ENCODE measurements at regions not wholly inside any gene's neighbourhood (a gene's known extent, or its start where the extent isn't known, plus 50 kb on each side); places are given as distances from the start of the nearest gene placed in this dataset.

DNA sequence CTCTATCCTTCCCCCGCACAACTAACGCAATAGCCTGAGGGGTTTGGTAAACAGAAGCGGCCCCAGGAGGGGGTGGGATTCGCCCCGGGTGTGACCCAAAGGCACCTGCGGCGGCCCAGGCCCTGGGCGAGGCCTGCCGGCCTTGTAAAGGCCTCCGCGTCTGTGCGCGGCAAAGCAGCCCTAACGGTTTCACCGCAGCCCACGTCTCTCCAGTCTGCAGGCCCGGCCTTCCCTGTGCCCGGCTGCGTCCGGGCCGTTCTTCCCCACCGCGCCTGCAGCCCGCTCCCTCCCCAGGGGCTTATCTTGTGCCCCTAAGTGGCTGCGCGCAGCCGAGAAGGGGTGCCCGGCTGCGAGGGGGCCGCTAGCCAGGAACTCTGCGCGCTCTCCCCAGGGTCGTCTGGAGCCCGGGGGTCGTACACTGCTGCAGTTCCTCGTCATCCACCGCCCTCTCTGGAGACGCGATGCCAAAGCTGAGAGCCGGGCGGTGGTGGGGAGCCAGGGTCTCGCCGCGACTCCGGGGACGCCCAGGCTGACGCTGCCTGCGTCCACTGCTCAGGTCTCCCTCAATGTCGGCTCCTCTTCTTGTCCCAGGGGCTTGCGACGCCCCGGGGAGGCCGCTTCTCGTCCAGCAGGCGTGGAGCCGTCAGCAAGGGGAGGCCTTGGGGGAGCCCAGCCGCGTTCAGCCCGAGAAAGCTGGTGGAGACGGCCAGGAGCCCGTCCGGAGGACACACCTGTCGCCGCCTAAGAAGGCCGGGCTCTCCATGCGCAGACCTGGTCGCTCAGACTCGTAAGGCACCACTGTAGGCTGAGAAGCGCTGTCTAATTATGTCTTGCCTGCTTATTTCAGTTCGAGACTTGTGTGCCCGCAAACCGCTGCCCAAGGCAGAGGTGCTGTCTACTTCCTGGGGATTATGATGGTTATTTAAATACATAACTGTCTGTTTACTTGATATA is 132.3 kb downstream of the SPAG6 start:
- intact Hi-C loops (cut with micrococcal nuclease): no loop called here
- no peaks in the 10 kb centered on the region for H3K9me2 ChIP-seq (ENCODE audit: insufficient read depth)
- no peaks in the 10 kb centered on the region for H3K36me3 ChIP-seq (ENCODE audit: control insufficient read depth in 1 of 2, insufficient read depth in 2 of 2, low read length in 2 of 2)
- no peak for TF ChIP-seq FOSL1 (IDR thresholded peaks at IDR 0.05; ENCODE audit: low read depth)
- TF ChIP-seq ZFX (IDR thresholded peaks at IDR 0.05): no peak
- no peak for TF ChIP-seq YY1 (IDR thresholded peaks at IDR 0.05; ENCODE audit: extremely low read depth, insufficient replicate concordance, low read depth, low read length)
- TF ChIP-seq RAD21 (IDR thresholded peaks at IDR 0.05; ENCODE audit: low read depth): no peak
- TF ChIP-seq JUND (IDR thresholded peaks at IDR 0.05): no peak
- TF ChIP-seq, protein P1, sequence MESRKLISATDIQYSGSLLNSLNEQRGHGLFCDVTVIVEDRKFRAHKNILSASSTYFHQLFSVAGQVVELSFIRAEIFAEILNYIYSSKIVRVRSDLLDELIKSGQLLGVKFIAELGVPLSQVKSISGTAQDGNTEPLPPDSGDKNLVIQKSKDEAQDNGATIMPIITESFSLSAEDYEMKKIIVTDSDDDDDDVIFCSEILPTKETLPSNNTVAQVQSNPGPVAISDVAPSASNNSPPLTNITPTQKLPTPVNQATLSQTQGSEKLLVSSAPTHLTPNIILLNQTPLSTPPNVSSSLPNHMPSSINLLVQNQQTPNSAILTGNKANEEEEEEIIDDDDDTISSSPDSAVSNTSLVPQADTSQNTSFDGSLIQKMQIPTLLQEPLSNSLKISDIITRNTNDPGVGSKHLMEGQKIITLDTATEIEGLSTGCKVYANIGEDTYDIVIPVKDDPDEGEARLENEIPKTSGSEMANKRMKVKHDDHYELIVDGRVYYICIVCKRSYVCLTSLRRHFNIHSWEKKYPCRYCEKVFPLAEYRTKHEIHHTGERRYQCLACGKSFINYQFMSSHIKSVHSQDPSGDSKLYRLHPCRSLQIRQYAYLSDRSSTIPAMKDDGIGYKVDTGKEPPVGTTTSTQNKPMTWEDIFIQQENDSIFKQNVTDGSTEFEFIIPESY (IDR thresholded peaks at IDR 0.05; ENCODE audit: extremely low read depth, insufficient replicate concordance, low read length): no peak
- TF ChIP-seq SIN3A (IDR thresholded peaks at IDR 0.05; ENCODE audit: low read depth): no peak
- TF ChIP-seq, protein P2, sequence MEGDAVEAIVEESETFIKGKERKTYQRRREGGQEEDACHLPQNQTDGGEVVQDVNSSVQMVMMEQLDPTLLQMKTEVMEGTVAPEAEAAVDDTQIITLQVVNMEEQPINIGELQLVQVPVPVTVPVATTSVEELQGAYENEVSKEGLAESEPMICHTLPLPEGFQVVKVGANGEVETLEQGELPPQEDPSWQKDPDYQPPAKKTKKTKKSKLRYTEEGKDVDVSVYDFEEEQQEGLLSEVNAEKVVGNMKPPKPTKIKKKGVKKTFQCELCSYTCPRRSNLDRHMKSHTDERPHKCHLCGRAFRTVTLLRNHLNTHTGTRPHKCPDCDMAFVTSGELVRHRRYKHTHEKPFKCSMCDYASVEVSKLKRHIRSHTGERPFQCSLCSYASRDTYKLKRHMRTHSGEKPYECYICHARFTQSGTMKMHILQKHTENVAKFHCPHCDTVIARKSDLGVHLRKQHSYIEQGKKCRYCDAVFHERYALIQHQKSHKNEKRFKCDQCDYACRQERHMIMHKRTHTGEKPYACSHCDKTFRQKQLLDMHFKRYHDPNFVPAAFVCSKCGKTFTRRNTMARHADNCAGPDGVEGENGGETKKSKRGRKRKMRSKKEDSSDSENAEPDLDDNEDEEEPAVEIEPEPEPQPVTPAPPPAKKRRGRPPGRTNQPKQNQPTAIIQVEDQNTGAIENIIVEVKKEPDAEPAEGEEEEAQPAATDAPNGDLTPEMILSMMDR (IDR thresholded peaks at IDR 0.05 in 2 of 3, conservative IDR thresholded peaks at IDR 0.05 in 1 of 3; ENCODE audit: borderline replicate concordance in 1 of 3, insufficient read depth in 1 of 3, low read depth in 2 of 3, low read length in 2 of 3): no peak
- no peak for TF ChIP-seq CBX3 (IDR thresholded peaks at IDR 0.05; ENCODE audit: low read depth)
- TF ChIP-seq, protein P3, sequence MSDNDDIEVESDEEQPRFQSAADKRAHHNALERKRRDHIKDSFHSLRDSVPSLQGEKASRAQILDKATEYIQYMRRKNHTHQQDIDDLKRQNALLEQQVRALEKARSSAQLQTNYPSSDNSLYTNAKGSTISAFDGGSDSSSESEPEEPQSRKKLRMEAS (IDR thresholded peaks at IDR 0.05): no peak
- no peak for TF ChIP-seq SP1 (IDR thresholded peaks at IDR 0.05; ENCODE audit: low read depth)
- no peak for TF ChIP-seq ZNF274 (IDR thresholded peaks at IDR 0.05; ENCODE audit: low read depth, low read length)
- TF ChIP-seq EGR1 (IDR thresholded peaks at IDR 0.05; ENCODE audit: low read depth): no peak
- TF ChIP-seq ELF1 (IDR thresholded peaks at IDR 0.05; ENCODE audit: borderline replicate concordance, low read depth): no peak
- TF ChIP-seq POLR2AphosphoS5 (IDR thresholded peaks at IDR 0.05; ENCODE audit: low read depth, low read length): no peak
- TF ChIP-seq, protein P4, sequence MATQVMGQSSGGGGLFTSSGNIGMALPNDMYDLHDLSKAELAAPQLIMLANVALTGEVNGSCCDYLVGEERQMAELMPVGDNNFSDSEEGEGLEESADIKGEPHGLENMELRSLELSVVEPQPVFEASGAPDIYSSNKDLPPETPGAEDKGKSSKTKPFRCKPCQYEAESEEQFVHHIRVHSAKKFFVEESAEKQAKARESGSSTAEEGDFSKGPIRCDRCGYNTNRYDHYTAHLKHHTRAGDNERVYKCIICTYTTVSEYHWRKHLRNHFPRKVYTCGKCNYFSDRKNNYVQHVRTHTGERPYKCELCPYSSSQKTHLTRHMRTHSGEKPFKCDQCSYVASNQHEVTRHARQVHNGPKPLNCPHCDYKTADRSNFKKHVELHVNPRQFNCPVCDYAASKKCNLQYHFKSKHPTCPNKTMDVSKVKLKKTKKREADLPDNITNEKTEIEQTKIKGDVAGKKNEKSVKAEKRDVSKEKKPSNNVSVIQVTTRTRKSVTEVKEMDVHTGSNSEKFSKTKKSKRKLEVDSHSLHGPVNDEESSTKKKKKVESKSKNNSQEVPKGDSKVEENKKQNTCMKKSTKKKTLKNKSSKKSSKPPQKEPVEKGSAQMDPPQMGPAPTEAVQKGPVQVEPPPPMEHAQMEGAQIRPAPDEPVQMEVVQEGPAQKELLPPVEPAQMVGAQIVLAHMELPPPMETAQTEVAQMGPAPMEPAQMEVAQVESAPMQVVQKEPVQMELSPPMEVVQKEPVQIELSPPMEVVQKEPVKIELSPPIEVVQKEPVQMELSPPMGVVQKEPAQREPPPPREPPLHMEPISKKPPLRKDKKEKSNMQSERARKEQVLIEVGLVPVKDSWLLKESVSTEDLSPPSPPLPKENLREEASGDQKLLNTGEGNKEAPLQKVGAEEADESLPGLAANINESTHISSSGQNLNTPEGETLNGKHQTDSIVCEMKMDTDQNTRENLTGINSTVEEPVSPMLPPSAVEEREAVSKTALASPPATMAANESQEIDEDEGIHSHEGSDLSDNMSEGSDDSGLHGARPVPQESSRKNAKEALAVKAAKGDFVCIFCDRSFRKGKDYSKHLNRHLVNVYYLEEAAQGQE (IDR thresholded peaks at IDR 0.05; ENCODE audit: low read depth): no peak
- TF ChIP-seq EZH2phosphoT487 (IDR thresholded peaks at IDR 0.05; ENCODE audit: borderline replicate concordance): no peak
- TF ChIP-seq, protein P5, sequence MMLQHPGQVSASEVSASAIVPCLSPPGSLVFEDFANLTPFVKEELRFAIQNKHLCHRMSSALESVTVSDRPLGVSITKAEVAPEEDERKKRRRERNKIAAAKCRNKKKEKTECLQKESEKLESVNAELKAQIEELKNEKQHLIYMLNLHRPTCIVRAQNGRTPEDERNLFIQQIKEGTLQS (IDR thresholded peaks at IDR 0.05): no peak
- no peak for TF ChIP-seq SRF (IDR thresholded peaks at IDR 0.05; ENCODE audit: low read depth)
- TF ChIP-seq EZH2 (IDR thresholded peaks at IDR 0.05): no peak
- no peak overlapping the region for H3K4me3 ChIP-seq (replicated peaks in 1 of 2; ENCODE audit: low read depth in 1 of 2, low read length in 2 of 2)
- H3K9me3 ChIP-seq (ENCODE audit: control insufficient read depth in 1 of 2, insufficient read depth in 1 of 2, low read depth in 1 of 2, low read length in 2 of 2): no peaks in the 10 kb centered on the region
- no peak overlapping the region for H3K4me2 ChIP-seq (ENCODE audit: low read length)
- DNase-seq (ENCODE audit: low read depth, low spot score): no peak
- H2AFZ ChIP-seq (ENCODE audit: low read depth, low read length, poor library complexity, severe bottlenecking): no peak overlapping the region
- POLR2A ChIA-PET: no interaction called here
- no peak overlapping the region for H3K9ac ChIP-seq (ENCODE audit: low read length)
- ATAC-seq: no peak
- CTCF ChIA-PET: no interaction called here
- H4K20me1 ChIP-seq (ENCODE audit: insufficient read depth): no peaks in the 10 kb centered on the region
- RAD21 ChIA-PET (ENCODE audit: low non-redundant PET in 1 of 2, low total read pairs in 2 of 2, uncharacterized antibody in 2 of 2, unreplicated experiment in 2 of 2): no interaction called here
- H3K27ac ChIP-seq (ENCODE audit: low read depth, low read length): no peak overlapping the region
- no TSS peak for BruUV-seq (replicated peaks)
- H3K79me2 ChIP-seq (ENCODE audit: insufficient read depth, low read length): no peaks in the 10 kb centered on the region
- peaks cover 3 to 10% of the 10 kb centered on the region in 2 experiments; a peak in 3 of 4 replicates for H3K4me1 ChIP-seq (ENCODE audit: control insufficient read depth in 1 of 2, insufficient read depth in 2 of 2, low read length in 2 of 2)
- H3K27me3 ChIP-seq (ENCODE audit: insufficient read depth, low read length): no peaks in the 10 kb centered on the region
